Stimulated activated CD4-positive, alpha-beta T cell treated with anti-CD3 and anti-CD28 coated beads, TNF-alpha, amount 100 ng/mL, for 48 hours (primary cell): ENCODE measurements at regions not wholly inside any gene's neighbourhood (a gene's known extent, or its start where the extent isn't known, plus 50 kb on each side); places are given as distances from the start of the nearest gene placed in this dataset.

Source experiments
- DNase-seq, 3 donors: peaks; one replicate each; pipeline ENCODE4 v3.0.0-alpha.2; 2020; ENCODE audit warnings: low read depth in 3 of 3

DNA sequence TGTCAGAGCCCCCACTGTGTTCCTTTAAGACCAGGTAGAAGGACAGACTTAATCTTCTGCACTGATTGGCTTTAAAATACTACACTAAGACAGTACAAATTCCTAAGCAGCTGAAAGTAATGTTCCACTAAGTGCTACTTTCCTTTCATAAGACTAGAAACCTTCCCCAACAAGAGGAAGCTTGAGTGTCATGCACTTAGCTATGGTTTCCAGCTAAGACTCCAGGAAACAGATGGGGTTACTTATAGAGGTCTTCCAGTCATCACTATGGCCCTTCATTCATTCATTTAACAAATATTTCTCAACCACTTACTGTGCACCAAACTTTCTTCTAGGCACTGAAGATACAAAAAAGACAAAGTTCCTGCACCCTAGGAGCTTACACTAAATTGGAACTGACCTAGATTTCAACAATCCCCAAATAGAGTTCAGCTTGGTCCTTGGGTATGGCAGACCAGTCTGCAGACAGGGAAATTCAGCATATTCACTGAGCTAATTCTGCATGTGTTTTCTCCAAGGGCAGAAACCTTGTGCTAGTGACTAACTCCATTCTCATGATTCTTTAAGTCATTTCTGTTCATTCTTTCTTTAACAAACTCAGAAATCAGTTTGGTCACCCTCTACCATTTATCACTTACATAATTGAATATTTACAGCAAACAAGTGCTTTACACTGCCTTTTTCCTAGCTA is 178.4 kb upstream of the MTNR1B start:
- no peak for DNase-seq

GRCh38 chr11:92791886-92792285 is 177.6 kb upstream of the MTNR1B start:
- no peak for DNase-seq

GRCh38 chr11:92793189-92793588 is 176.3 kb upstream of the MTNR1B start:
- DNase-seq: no peak

DNA sequence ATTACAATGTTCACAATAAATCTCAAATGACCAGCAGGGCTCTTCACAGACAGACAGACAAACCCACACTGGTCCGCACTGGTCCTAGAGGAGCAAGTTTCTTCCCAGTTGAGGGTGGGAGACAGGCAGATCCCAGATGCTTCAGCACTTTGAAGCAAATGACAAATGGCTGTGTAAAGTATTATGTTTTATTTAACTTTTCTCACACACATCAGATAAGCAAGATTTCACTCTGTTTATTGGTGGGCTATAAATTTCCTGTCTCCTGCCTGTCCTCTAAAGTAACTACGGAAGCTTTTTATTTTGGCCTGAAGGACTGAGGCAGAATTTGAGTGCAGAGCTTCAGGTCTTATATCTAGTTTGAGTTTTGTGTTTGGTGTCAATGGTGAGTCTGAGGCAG is 174.7 kb upstream of the MTNR1B start:
- DNase-seq: no peak

GRCh38 chr11:92796744-92797143 is 172.7 kb upstream of the MTNR1B start:
- DNase-seq: no peak

GRCh38 chr11:92797874-92798273 is 171.6 kb upstream of the MTNR1B start:
- no peak for DNase-seq

DNA sequence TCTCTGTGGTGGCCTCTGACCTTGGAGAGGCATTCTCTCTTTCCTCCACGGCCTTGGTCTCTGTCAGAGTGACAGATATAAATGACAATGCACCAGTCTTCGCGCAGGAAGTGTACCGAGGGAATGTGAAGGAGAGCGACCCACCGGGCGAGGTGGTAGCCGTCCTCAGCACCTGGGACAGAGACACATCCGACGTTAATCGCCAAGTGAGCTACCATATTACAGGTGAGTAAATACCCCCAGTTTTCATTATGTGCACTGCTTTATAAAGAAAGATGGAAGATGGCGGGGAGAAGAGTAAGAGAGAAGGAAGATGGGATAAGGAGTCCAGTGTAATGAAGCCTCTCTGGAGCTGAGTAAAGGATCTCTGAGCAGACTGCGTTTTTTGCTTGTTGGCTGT is 167.8 kb upstream of the MTNR1B start:
- no peak for DNase-seq

DNA sequence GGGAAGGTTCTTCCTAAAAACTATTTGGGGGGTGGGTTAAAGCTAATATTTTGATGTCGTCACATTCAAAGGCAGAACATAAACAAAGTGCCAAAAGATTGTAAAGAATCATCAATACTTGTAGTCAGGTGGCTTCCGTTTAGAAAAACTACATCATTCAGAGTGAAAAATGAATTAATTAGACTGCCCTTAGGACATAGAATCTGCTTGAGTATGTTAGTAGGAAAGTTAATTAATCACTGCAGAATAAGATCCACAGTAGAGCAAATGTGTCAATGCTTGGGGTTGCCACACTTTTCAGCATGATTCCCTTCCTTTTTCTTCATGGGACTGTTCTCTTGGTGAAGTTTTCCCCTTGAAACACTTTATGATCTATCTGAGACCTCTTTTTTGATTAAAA is 166.8 kb upstream of the MTNR1B start:
- no peak for DNase-seq

- no peak for DNase-seq
Observed at GRCh38 chr11:92803391-92803790, 166.1 kb upstream of the MTNR1B start.

- DNase-seq: no peak
Observed at GRCh38 chr11:92804388-92804966, 165.0 kb upstream of the MTNR1B start.

GRCh38 chr11:92808022-92808421 is 161.4 kb upstream of the MTNR1B start:
- no peak for DNase-seq

- DNase-seq: no peak
Observed at GRCh38 chr11:92810423-92811064, 158.9 kb upstream of the MTNR1B start.

- no peak for DNase-seq
Observed at GRCh38 chr11:92811341-92811740, 158.1 kb upstream of the MTNR1B start.

DNA sequence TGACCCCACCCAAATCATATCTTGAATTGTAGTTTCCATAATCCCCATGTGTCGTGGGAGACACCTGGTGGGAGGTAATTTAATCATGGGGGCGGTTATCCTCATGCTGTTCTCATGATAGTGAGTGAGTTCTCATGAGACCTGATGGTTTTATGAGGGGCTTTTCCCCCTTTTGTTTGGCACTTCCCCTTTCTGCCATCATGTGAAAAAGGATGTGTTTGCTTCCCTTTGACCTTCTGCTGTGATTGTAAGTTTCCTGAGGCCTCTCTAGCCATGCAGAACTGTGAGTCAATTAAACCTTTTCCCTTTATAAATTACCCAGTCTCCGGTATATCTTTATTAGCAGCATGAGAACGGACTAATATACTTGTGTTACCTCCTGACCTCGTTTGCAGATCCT is 156.6 kb upstream of the MTNR1B start:
- DNase-seq: no peak

GRCh38 chr11:92819830-92820229 is 149.6 kb upstream of the MTNR1B start:
- no peak for DNase-seq

- DNase-seq: no peak
Observed at GRCh38 chr11:92820860-92821259, 148.6 kb upstream of the MTNR1B start.

- DNase-seq: no peak
Observed at GRCh38 chr11:92822410-92822809, 147.0 kb upstream of the MTNR1B start.

- no peak for DNase-seq
Observed at GRCh38 chr11:92826136-92826535, 143.3 kb upstream of the MTNR1B start.

DNA sequence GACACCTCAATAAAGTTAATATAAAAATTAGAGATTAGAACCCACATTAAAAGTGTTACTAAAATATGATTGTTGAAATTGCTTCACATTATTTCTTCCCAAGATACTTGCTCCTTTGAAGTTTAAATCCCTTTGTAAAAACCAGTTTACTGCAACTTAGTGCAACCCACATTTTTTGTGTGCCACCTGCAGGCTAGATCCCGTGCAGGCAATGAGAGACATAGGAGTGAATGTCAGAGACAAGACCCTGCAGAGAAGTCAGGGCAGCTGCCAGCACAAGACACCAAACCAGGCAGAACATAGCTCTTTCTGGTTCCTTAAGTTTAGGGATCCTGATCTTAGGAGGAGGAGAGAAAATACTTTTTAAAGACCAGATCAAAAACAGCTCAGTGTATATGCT is 142.8 kb upstream of the MTNR1B start:
- DNase-seq: no peak

DNA sequence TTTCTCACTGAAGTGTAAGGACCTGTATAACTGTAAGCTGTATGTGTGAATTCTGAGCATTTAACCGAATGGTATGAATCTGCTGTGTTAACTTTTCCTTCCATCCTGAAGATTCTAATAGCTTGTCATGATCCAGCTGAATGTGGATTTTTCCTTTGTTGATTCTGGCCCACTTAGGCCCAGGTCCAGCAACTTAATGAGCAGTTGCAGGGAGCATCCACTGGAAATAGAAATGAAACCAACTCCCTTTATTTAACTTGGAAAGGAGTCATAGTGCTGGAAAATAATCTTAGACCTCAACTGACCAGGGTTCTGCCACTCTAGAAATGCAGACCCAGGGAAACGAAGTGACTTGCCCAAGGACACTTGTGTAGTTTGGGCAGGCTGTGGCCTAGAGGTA is 142.3 kb upstream of the MTNR1B start:
- no peak for DNase-seq

GRCh38 chr11:92828556-92828955 is 140.9 kb upstream of the MTNR1B start:
- no peak for DNase-seq

- no peak for DNase-seq
Observed at GRCh38 chr11:92829121-92829520, 140.3 kb upstream of the MTNR1B start.

DNA sequence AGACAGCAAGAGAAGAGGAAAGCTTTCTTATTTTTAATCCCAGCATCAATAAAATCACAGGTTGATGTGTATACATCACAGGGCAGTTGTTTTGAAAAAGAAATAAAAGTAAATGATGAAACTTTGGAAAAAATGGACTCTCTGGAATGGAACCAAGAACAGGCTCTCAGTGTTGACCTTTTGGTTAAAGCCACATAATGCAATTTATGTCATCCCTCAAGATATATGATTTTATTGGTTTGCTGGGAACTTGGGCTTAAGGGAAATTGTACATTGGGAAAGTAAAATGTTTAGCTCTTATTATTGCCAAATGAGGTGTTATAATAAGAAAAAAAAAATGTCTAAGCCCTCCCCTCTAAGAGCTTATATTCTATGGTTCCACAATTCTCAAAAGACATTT is 139.8 kb upstream of the MTNR1B start:
- DNase-seq: no peak
